ENCODE measurements at regions not wholly inside any gene's neighbourhood (a gene's known extent, or its start where the extent isn't known, plus 50 kb on each side); places are given as distances from the start of the nearest gene placed in this dataset.

DNA sequence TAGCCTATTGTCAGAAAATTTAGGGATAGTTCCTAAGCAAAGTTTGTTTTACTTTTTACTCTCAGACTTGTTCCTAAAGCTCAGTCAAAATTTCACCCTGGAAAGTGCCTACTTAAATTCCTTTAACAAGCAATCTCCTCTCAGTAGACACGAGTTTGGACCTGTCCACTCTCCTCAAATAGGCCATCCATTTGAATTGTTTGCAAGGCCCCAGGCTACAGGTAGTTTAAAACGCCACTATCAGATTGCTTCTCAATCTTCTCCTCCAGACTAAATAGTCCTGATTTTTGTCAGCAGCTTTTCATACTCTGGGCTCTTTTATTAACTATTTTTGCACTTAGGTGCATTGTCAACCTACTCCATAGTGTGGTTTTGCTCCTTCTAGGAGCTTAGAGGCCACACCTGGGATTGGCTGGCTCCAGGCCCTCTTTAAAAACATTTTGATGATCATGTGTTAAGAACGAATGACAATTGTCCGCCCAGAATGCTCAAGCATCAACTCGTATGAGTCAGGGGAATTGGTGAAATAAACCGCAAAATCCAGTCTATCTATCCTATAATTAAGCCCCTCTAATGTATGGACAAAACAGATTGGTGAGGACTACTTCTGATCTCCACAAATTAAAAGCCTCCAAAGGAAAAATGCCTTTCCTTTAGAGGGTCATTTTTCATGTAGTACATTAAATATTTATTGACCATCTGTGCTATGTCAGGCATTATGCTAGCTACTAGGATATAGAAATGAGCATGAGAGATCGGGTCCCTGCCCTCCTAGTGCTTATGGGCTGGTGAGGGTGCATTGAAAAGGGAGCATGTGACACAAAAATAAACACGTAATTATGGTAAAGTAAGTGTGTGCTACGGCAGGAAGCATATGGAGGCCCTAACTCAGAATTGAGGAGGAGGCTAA is 333.8 kb upstream of the TNP1 start:
- Histone ChIP-seq H3K79me2 (ENCODE audit: control insufficient read depth, insufficient read depth, low read length) (no peaks in the 10 kb centered on the region), H3K36me3 (ENCODE audit: control insufficient read depth in 2 of 2, insufficient read depth in 2 of 2, low read length in 1 of 2) (no peaks in the 10 kb centered on the region), H3K9ac (ENCODE audit: control insufficient read depth, insufficient read depth, low read length) (no peak overlapping the region), H3K27ac (ENCODE audit: control insufficient read depth, insufficient read depth) (no peak overlapping the region), H3K4me2 (ENCODE audit: control insufficient read depth, insufficient read depth) (no peak overlapping the region), H4K20me1 (ENCODE audit: control insufficient read depth, insufficient read depth) (no peaks in the 10 kb centered on the region), H3K27me3 (replicated peaks in 1 of 2; ENCODE audit: control insufficient read depth in 2 of 2, insufficient read depth in 2 of 2, low read length in 1 of 2) (no peaks in the 10 kb centered on the region), H3K4me3 (no peak overlapping the region), H3K4me1 (ENCODE audit: control insufficient read depth, insufficient read depth, low read length) (no peaks in the 10 kb centered on the region), H2AFZ (ENCODE audit: control insufficient read depth, low read depth, low read length) (no peak overlapping the region), H3K9me3 (replicated peaks; ENCODE audit: control insufficient read depth, insufficient read depth, low read length) (no peaks in the 10 kb centered on the region; the same call in 1 of the 3 replicates)
- ChIA-PET RAD21 (ENCODE audit: unreplicated experiment) (no interaction called here), CTCF (no interaction called here), SMC1A (ENCODE audit: uncharacterized antibody, unreplicated experiment) (interaction anchor here (0.6 kb wide), 1 partner anchor 23 kb away, joined by 3 read pairs; no protein-coding TSS in a partner anchor), POLR2A (no interaction called here)
- FAIRE-seq (no peak), ATAC-seq (no peak), DNase-seq (ENCODE audit: low read depth, low spot score) (no peak)
- in situ Hi-C loops (cut with MboI) (no loop called here), intact Hi-C loops (cut with micrococcal nuclease; ENCODE audit: unreplicated experiment) (no loop called here)
- WGBS (ENCODE audit: insufficient coverage, insufficient replicate concordance, low lambda C conversion rate, missing lambda C conversion rate): 33% methylated on average over 9 of the region's 9 CpGs
- TF ChIP-seq PAX5 (IDR thresholded peaks at IDR 0.05; ENCODE audit: borderline replicate concordance, low read depth, low read length): no peak
- TF ChIP-seq ZNF207 (IDR thresholded peaks at IDR 0.05; ENCODE audit: borderline replicate concordance): no peak
- TF ChIP-seq NR2C1 (IDR thresholded peaks at IDR 0.05): no peak
- TF ChIP-seq ESRRA (IDR thresholded peaks at IDR 0.05; ENCODE audit: low read length): no peak
- no TSS peak for BruUV-seq (replicated peaks)

DNA sequence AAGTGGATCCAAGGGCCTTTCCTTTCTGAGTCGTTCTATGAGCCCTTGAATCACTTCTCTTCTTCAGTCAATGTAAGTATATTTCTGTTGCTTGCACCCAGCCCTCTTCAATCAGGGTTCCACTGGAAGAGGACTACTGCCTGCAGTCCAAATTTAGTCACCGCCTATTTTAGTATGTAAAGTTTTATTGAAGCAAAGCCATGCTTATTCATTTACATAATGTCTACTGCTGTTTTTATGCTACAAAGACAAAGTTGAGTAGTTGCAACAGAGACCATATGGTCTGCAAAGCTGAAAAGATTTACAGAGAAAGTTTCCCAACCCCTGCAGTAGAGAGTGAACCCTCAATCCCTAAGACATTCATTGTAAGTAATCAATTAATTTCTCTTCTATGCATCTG is 332.5 kb upstream of the TNP1 start:
- CTCF ChIA-PET: no interaction called here
- SMC1A ChIA-PET (ENCODE audit: uncharacterized antibody, unreplicated experiment): no interaction called here
- BruUV-seq (replicated peaks): no TSS peak
- FAIRE-seq: no peak
- H2AFZ ChIP-seq (ENCODE audit: control insufficient read depth, low read depth, low read length): no peak overlapping the region
- H3K4me1 ChIP-seq (ENCODE audit: control insufficient read depth, insufficient read depth, low read length): no peaks in the 10 kb centered on the region
- in situ Hi-C loops (cut with MboI): no loop called here
- ATAC-seq: no peak
- H3K9me3 ChIP-seq (replicated peaks; ENCODE audit: control insufficient read depth, insufficient read depth, low read length): no peaks in the 10 kb centered on the region; the same call in 1 of the 3 replicates
- no peak for DNase-seq (ENCODE audit: low read depth, low spot score)
- H3K4me3 ChIP-seq: no peak overlapping the region
- POLR2A ChIA-PET: no interaction called here
- no peaks in the 10 kb centered on the region for H4K20me1 ChIP-seq (ENCODE audit: control insufficient read depth, insufficient read depth)
- no peak overlapping the region for H3K27ac ChIP-seq (ENCODE audit: control insufficient read depth, insufficient read depth)
- WGBS (ENCODE audit: insufficient coverage, insufficient replicate concordance, low lambda C conversion rate, missing lambda C conversion rate): 50% methylated on average over 2 of the region's 2 CpGs
- no peak overlapping the region for H3K9ac ChIP-seq (ENCODE audit: control insufficient read depth, insufficient read depth, low read length)
- intact Hi-C loops (cut with micrococcal nuclease; ENCODE audit: unreplicated experiment): no loop called here
- TF ChIP-seq RB1 (IDR thresholded peaks at IDR 0.05; ENCODE audit: borderline replicate concordance) (no peak), RAD21 (IDR thresholded peaks at IDR 0.05; ENCODE audit: insufficient read depth, low read depth, low read length) (no peak)
- TF ChIP-seq, protein P1, sequence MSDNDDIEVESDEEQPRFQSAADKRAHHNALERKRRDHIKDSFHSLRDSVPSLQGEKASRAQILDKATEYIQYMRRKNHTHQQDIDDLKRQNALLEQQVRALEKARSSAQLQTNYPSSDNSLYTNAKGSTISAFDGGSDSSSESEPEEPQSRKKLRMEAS (IDR thresholded peaks at IDR 0.05; ENCODE audit: low read depth, low read length): no peak
- H3K27me3 ChIP-seq (replicated peaks in 1 of 2; ENCODE audit: control insufficient read depth in 2 of 2, insufficient read depth in 2 of 2, low read length in 1 of 2): no peaks in the 10 kb centered on the region
- RAD21 ChIA-PET (ENCODE audit: unreplicated experiment): no interaction called here
- no peak overlapping the region for H3K4me2 ChIP-seq (ENCODE audit: control insufficient read depth, insufficient read depth)
- H3K79me2 ChIP-seq (ENCODE audit: control insufficient read depth, insufficient read depth, low read length): no peaks in the 10 kb centered on the region
- no peaks in the 10 kb centered on the region for H3K36me3 ChIP-seq (ENCODE audit: control insufficient read depth in 2 of 2, insufficient read depth in 2 of 2, low read length in 1 of 2)

All from GM12878 (cell line).